ENCODE measurements at regions not wholly inside any gene's neighbourhood (a gene's known extent, or its start where the extent isn't known, plus 50 kb on each side); places are given as distances from the start of the nearest gene placed in this dataset.
"Not testable (repeated sequence)": the region's sequence is repeated elsewhere in the genome, so short reads cannot be mapped to it uniquely, and the experiment has no call there.

DNA sequence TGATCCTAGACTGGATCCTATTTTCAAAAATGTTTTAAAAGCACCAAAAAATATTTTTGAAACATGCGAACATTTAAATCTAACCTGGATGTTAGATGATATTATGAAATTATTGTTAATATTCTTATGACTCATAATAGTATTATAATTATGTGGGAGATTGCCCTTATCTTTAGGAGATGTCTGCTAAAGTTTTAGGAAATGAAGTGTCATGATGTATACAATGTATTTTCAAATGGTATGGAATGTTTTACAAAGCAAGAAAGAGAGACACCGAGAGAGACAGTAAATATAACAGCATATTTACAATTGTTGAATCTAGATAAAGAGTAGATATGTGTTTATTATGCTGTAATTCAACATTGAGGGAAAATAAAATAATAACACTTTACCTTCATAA is 455.9 kb downstream of the ACTL7B start:
- Mint-ChIP-seq H3K36me3 (ENCODE audit: low read depth) (no peaks in the 10 kb centered on the region), H3K27ac (no peak overlapping the region), H3K27me3 (ENCODE audit: low read depth) (no peaks in the 10 kb centered on the region), H3K9me3 (peaks cover 6% of the 10 kb centered on the region), H3K4me1 (ENCODE audit: low read depth) (no peaks in the 10 kb centered on the region), H3K4me3 (no peak overlapping the region)
- DNase-seq (ENCODE audit: low spot score), result no peak

DNA sequence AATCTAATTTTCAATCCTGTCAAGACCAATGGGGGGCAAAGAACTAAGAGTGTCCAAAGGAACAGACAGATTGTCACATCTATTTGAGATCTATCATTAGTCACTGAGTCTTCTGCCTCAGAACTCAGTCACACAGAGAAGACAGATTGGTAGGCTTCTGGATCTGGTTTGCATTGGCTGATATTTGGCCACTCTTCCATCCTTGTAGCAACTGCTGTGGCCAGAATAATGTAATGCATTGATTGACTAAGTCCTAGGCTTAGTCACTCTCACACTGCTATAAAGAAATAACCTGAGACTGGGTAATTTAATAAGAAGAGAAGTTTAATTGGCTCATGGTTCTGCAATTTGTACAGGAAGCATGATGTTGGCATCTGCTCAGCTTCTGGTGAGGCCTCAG is 458.5 kb downstream of the ACTL7B start:
- Mint-ChIP-seq H3K36me3 (ENCODE audit: low read depth) (no peaks in the 10 kb centered on the region), H3K4me3 (no peak overlapping the region), H3K4me1 (ENCODE audit: low read depth) (no peaks in the 10 kb centered on the region), H3K27ac (no peak overlapping the region), H3K9me3 (peaks cover 6% of the 10 kb centered on the region), H3K27me3 (ENCODE audit: low read depth) (no peaks in the 10 kb centered on the region)
- DNase-seq (ENCODE audit: low spot score), result no peak

DNA sequence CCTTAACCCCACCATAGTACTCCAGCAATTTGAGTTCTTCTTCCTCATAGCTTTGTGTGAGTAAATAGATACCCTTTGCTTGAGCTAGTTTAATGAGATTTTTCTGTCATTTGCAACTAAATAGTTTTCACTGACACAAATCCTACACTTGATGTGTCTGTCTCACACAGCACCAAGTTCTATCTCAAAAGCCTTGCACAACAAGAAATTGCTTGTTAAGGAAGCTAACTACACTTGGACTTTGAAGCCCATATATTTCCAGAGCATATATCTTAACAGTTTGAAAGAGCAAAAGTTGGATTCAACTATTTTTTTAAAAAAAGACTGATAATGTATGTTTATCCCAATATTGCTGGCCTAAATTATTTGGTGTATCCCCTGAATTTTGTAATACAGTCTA is 459.2 kb downstream of the ACTL7B start:
- H3K4me1 Mint-ChIP-seq (ENCODE audit: low read depth), result no peaks in the 10 kb centered on the region
- H3K4me3 Mint-ChIP-seq, result no peak overlapping the region
- no peak overlapping the region for H3K27ac Mint-ChIP-seq
- H3K36me3 Mint-ChIP-seq (ENCODE audit: low read depth), result no peaks in the 10 kb centered on the region
- H3K9me3 Mint-ChIP-seq, result peaks cover 6% of the 10 kb centered on the region
- no peak for DNase-seq (ENCODE audit: low spot score)
- no peaks in the 10 kb centered on the region for H3K27me3 Mint-ChIP-seq (ENCODE audit: low read depth)

DNA sequence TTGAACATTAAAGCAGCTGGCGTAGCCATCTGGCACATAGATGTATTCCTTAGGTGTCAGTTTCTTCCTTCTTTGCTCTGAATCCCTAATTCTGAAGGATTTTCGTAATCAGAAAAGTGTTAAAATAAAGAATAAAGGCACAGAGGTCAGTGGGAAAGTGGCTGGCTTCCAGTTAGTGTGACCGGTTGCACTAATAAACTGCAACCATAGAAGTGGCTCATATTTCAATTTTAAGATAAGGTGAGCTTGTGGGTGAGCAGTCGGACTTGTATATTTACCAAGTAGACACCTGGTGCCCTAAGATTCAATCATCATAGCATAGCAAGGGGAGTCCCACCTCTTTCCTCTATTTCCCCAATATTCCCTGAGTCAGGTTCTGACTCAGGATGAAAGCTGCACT is 459.6 kb downstream of the ACTL7B start:
- Mint-ChIP-seq H3K4me3 (no peak overlapping the region), H3K27ac (no peak overlapping the region), H3K36me3 (ENCODE audit: low read depth) (no peaks in the 10 kb centered on the region), H3K4me1 (ENCODE audit: low read depth) (no peaks in the 10 kb centered on the region), H3K27me3 (ENCODE audit: low read depth) (no peaks in the 10 kb centered on the region), H3K9me3 (peaks cover 6% of the 10 kb centered on the region)
- no peak for DNase-seq (ENCODE audit: low spot score)

DNA sequence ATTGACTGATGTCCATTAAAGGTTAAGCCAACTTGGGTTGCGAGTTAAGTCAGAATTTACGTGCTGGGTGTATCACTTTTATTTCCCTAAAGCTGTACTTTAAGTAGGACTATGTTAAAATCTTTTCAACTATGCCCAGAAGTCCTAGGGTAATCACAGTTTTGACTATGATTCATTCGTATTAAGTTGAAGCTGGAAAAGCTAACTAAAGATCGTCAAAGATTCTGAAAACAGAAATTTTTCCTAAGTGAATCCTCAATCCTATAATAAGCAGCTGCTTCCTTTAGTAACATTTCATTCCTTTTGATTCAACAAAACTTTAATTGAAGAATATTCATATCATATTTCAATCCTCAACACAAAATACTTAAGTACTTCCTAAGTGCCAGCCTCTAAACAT is 460.4 kb downstream of the ACTL7B start:
- Mint-ChIP-seq H3K4me1 (ENCODE audit: low read depth) (no peaks in the 10 kb centered on the region), H3K9me3 (peaks cover 6% of the 10 kb centered on the region), H3K4me3 (no peak overlapping the region), H3K36me3 (ENCODE audit: low read depth) (no peaks in the 10 kb centered on the region), H3K27ac (no peak overlapping the region), H3K27me3 (ENCODE audit: low read depth) (no peaks in the 10 kb centered on the region)
- DNase-seq (ENCODE audit: low spot score), result no peak

DNA sequence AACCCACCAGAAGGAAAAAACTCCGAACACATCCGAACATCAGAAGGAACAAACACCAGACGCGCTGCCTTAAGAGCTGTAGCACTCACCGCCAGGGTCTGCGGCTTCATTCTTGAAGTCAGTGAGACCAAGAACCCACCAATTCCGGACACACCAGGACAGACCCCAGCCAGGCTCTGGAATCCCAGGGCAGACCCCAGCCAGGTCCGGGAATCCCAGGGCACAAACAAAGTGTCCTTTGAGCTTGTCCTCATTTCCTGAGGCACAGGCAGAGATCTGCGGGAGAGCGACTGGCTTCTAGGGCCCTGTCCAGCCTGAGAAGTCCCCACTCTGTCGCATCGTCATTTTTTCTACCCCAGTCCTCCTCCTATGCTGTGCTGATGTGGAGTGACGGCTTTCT is 461.1 kb downstream of the ACTL7B start:
- Mint-ChIP-seq H3K27ac (no peak overlapping the region), H3K36me3 (ENCODE audit: low read depth) (no peaks in the 10 kb centered on the region), H3K4me1 (ENCODE audit: low read depth) (no peaks in the 10 kb centered on the region), H3K27me3 (ENCODE audit: low read depth) (no peaks in the 10 kb centered on the region), H3K4me3 (no peak overlapping the region), H3K9me3 (peaks cover 6% of the 10 kb centered on the region)
- no peak for DNase-seq (ENCODE audit: low spot score)

DNA sequence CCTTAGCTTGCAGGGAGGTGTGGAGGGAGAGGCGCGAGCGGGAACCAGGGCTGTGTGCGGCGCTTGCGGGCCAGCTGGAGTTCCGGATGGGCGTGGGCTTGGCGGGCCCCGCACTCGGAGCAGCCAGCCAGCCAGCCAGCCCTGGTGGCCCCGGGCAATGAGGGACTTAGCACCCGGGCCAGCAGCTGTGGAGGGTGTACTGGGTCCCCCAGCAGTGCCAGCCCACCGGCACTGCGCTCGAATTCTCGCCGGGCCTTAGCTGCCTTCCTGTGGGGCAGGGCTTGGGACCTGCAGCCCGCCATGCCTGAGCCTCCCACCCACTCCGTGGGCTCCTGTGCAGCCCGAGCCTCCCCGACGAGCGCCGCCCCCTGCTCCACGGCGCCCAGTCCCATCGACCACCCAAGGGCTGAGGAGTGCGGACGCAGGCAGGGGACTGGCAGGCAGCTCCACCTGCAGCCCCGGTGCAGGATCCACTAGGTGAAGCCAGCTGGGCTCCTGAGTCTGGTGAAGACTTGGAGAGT is 462.2 kb downstream of the ACTL7B start:
- H3K27ac Mint-ChIP-seq; H3K36me3 Mint-ChIP-seq (ENCODE audit: low read depth); H3K27me3 Mint-ChIP-seq (ENCODE audit: low read depth); H3K9me3 Mint-ChIP-seq; H3K4me1 Mint-ChIP-seq (ENCODE audit: low read depth); DNase-seq (ENCODE audit: low spot score); H3K4me3 Mint-ChIP-seq: not testable (repeated sequence)

DNA sequence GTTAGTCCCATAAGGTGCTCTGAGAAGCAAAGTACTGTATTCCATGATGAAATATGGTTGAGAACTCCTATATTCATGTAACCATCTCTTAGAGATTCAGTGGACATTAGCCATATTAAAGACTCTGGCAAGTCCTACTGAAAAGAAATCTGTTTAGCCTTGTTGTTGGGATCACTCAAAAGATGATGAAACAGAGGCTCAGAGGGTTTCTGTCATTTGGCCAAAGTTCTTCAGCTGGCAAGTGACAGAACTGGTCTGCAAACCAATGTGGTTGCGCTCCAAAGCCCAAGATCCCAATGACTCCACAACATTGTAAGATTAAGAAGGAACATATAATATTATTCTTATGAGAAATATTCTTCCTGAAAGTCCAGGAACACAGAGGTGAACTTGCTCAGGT is 462.9 kb downstream of the ACTL7B start:
- Mint-ChIP-seq H3K36me3 (ENCODE audit: low read depth) (no peaks in the 10 kb centered on the region), H3K9me3 (peaks cover 7% of the 10 kb centered on the region), H3K27ac (no peak overlapping the region), H3K4me1 (ENCODE audit: low read depth) (no peaks in the 10 kb centered on the region), H3K4me3 (no peak overlapping the region), H3K27me3 (ENCODE audit: low read depth) (no peaks in the 10 kb centered on the region)
- DNase-seq (ENCODE audit: low spot score), result no peak

DNA sequence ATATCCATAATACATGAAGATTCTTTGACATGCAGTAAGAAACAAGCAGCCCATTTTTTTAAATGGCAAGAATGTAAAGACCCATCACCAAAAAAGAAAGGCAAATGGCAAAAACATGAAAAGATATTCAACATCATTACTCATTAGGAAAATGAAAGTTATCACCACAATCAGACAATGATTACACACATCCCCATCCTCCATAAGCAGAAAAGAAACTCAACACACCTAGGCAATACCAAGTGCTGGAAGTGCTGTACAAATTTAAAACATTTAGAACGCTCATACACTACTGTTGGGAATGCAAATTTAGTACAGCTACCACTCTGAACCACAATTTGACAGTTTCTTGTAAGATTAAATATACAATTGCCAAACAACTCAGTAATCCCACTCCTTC is 466.7 kb downstream of the ACTL7B start:
- Mint-ChIP-seq H3K27me3 (ENCODE audit: low read depth) (no peaks in the 10 kb centered on the region), H3K36me3 (ENCODE audit: low read depth) (no peaks in the 10 kb centered on the region), H3K4me3 (no peak overlapping the region), H3K27ac (no peak overlapping the region), H3K9me3 (peaks cover 17% of the 10 kb centered on the region), H3K4me1 (ENCODE audit: low read depth) (no peaks in the 10 kb centered on the region)
- no peak for DNase-seq (ENCODE audit: low spot score)

DNA sequence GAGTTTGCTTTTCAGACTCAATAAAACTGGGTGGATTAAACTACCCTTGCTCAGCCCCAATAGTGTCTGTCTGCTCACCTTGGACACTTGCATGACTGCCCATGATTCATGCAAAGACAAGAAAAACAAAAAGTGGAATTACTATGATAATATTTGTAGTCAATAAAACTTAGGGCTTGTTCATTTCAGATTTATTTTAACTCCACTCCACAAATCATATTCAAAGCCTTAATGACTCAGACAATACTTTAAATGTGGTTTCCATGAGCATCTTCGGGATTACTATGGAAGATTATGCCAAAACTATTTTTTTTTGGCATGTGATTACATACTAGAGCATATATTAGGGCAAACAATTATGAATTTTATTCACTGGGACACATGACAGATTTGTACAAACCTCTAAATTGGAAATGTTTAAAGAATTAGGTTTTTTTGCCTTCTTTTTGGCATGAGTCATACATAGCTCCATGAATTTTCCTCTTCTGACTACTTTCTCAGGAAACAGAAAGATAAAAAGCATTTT is 468.9 kb downstream of the ACTL7B start:
- no peak overlapping the region for H3K4me3 Mint-ChIP-seq
- H3K27me3 Mint-ChIP-seq (ENCODE audit: low read depth), result no peaks in the 10 kb centered on the region
- peaks cover 17% of the 10 kb centered on the region for H3K9me3 Mint-ChIP-seq
- no peaks in the 10 kb centered on the region for H3K4me1 Mint-ChIP-seq (ENCODE audit: low read depth)
- no peak for DNase-seq (ENCODE audit: low spot score)
- H3K27ac Mint-ChIP-seq, result no peak overlapping the region
- no peaks in the 10 kb centered on the region for H3K36me3 Mint-ChIP-seq (ENCODE audit: low read depth)

DNA sequence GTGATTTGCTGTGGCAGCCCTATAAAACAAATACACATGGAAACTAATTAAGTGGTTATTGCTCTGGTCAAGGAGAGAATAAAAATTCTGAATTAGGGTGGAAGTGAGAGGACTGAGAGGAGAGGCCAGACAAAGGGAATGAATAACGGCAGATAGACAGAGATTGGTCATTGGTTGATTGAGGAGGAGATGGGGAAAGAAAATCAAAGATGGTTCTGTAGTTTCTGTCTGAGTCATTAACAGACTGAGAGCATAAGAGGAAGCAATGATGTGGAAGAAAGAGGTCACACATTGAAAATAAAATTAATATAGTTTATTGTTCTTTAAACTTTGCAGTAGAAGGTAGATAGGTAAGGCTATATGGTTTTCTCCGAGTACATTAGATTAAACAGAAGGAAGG is 469.8 kb downstream of the ACTL7B start:
- H3K9me3 Mint-ChIP-seq, result peaks cover 17% of the 10 kb centered on the region
- no peaks in the 10 kb centered on the region for H3K4me1 Mint-ChIP-seq (ENCODE audit: low read depth)
- no peaks in the 10 kb centered on the region for H3K36me3 Mint-ChIP-seq (ENCODE audit: low read depth)
- no peak for DNase-seq (ENCODE audit: low spot score)
- no peak overlapping the region for H3K27ac Mint-ChIP-seq
- no peaks in the 10 kb centered on the region for H3K27me3 Mint-ChIP-seq (ENCODE audit: low read depth)
- no peak overlapping the region for H3K4me3 Mint-ChIP-seq

DNA sequence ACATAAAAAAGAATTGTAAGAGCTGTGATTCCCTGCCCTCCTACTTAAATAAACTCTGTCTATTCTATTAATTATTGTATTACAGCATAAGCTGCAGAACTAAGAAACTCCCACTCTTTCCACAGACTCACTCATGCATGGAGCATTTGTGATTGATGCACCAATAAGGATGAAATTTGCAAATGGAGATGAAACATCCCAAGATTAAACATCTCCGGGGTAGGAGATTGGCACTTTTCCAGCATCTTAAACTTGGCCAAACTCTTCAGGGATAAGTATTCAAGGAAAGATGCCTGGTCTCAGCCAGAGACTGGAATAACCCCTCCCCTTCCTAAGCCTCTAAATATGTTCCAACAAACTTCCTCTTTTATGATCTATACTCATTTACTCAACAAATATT is 472.0 kb downstream of the ACTL7B start:
- Mint-ChIP-seq H3K27me3 (ENCODE audit: low read depth) (no peaks in the 10 kb centered on the region), H3K9me3 (peaks cover 17% of the 10 kb centered on the region), H3K4me1 (ENCODE audit: low read depth) (no peaks in the 10 kb centered on the region), H3K4me3 (no peak overlapping the region), H3K27ac (no peak overlapping the region), H3K36me3 (ENCODE audit: low read depth) (no peaks in the 10 kb centered on the region)
- DNase-seq (ENCODE audit: low spot score), result no peak

DNA sequence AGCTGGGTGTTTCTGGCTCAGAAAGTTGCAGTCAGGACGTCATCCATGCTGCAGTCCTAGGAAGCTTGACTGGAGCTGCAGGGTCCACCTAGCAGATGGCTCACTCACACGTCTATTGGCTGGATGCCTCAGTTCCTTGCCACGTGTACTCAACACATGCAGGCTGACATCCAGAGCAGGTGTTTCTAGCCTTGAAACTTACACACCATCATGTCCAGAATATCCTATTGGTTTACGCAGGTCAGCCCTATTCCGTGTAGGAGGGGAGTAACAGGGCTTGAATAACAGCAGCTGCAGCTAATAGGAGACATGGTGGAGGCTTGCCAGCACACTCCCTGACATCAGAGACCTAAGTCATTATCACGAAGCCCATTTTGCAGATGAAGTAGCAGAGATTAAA is 473.5 kb downstream of the ACTL7B start:
- Mint-ChIP-seq H3K9me3 (peaks cover 11% of the 10 kb centered on the region), H3K36me3 (ENCODE audit: low read depth) (no peaks in the 10 kb centered on the region)

DNA sequence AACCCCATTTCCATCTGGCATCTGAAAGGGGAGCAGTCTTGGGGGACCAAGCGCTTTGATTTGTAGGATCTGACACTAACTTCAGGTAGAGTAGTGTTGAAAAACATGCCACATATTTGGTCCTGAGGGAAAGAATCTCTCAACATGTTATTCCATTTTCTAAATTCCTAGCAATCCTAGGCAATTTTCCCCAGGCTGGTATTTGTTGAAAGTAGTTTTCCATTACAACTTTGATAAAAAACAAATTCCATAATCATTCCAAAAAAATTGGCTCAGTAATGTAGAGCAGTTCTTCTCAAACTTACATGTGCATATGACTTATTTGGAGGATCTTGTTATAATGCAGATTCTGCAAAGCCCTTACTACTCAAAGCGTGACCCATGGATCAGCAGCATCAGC is 477.9 kb downstream of the ACTL7B start:
- Mint-ChIP-seq H3K36me3 (ENCODE audit: low read depth) (no peaks in the 10 kb centered on the region), H3K4me3 (no peak overlapping the region), H3K27me3 (ENCODE audit: low read depth) (no peaks in the 10 kb centered on the region), H3K9me3 (peaks cover 22% of the 10 kb centered on the region), H3K4me1 (ENCODE audit: low read depth) (no peaks in the 10 kb centered on the region), H3K27ac (no peak overlapping the region)
- DNase-seq (ENCODE audit: low spot score), result no peak

More for the DNA sequence above, 473.5 kb downstream of the ACTL7B start:
- H3K27ac Mint-ChIP-seq, result no peak overlapping the region
- no peak for DNase-seq (ENCODE audit: low spot score)
- H3K4me1 Mint-ChIP-seq (ENCODE audit: low read depth), result no peaks in the 10 kb centered on the region
- no peaks in the 10 kb centered on the region for H3K27me3 Mint-ChIP-seq (ENCODE audit: low read depth)
- H3K4me3 Mint-ChIP-seq, result no peak overlapping the region

DNA sequence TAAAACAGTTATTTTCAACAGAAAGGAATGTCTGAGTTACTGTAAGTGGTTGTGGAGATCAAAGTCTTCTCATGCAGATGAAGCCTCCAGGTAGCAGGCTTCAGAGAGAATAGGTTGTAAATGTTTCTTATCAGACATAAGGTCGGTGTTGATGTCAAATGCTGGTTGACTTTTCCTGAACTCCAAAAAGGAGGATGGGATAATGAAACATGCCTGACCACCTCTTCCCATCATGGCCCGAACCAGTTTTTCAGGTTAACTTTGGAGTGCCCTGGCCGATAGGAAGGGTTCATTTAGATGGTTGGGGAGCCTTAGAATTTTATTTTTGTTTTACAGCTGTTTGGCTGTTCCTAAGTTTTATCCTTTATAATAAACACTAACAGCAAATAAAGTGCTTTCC is 478.4 kb downstream of the ACTL7B start:
- Mint-ChIP-seq H3K36me3 (ENCODE audit: low read depth) (no peaks in the 10 kb centered on the region), H3K27me3 (ENCODE audit: low read depth) (no peaks in the 10 kb centered on the region), H3K9me3 (peaks cover 27% of the 10 kb centered on the region), H3K4me1 (ENCODE audit: low read depth) (no peaks in the 10 kb centered on the region), H3K27ac (no peak overlapping the region), H3K4me3 (no peak overlapping the region)
- DNase-seq (ENCODE audit: low spot score), result no peak

Data from T-helper 2 cell treated with Interferon-gamma antibody and Interleukin-4, amounts not matched to agents 5 μg/mL and 100 μg/mL, for 36 hours (primary cell).